GM12872 (cell line): ENCODE measurements at regions not wholly inside any gene's neighbourhood (a gene's known extent, or its start where the extent isn't known, plus 50 kb on each side); places are given as distances from the start of the nearest gene placed in this dataset.

Source experiments
- CTCF ChIP-seq: IDR thresholded peaks from 3 replicates; pipeline ENCODE4 v1.5.1; 2011; ENCODE audit warnings: low read depth, mild to moderate bottlenecking, low read length, moderate library complexity; ENCODE audit not compliant: insufficient read depth

- TF ChIP-seq CTCF = no peak
These were observed 135.3 kb downstream of the MEX3B start for GRCh38 chr15:81910355-81911021.

- no peak for TF ChIP-seq CTCF
These were observed 136.8 kb downstream of the MEX3B start for GRCh38 chr15:81909011-81909358.

GRCh38 chr15:81908111-81908510 lies 137.7 kb downstream of the MEX3B start:
- TF ChIP-seq CTCF = no peak

- TF ChIP-seq CTCF = no peak
These were observed 138.3 kb downstream of the MEX3B start for GRCh38 chr15:81907521-81907920.

- no peak for TF ChIP-seq CTCF
These were observed 139.9 kb downstream of the MEX3B start for GRCh38 chr15:81905889-81906288.

- no peak for TF ChIP-seq CTCF
These were observed 144.5 kb downstream of the MEX3B start for GRCh38 chr15:81901319-81901718.

GRCh38 chr15:81899730-81900129 lies 146.1 kb downstream of the MEX3B start:
- no peak for TF ChIP-seq CTCF
